ENCODE measurements at regions not wholly inside any gene's neighbourhood (a gene's known extent, or its start where the extent isn't known, plus 50 kb on each side); places are given as distances from the start of the nearest gene placed in this dataset.
A peak's percentile ranks its signal among the peaks of the same experiment; 100 is the strongest.
"Not testable (repeated sequence)": the region's sequence is repeated elsewhere in the genome, so short reads cannot be mapped to it uniquely, and the experiment has no call there.

DNA sequence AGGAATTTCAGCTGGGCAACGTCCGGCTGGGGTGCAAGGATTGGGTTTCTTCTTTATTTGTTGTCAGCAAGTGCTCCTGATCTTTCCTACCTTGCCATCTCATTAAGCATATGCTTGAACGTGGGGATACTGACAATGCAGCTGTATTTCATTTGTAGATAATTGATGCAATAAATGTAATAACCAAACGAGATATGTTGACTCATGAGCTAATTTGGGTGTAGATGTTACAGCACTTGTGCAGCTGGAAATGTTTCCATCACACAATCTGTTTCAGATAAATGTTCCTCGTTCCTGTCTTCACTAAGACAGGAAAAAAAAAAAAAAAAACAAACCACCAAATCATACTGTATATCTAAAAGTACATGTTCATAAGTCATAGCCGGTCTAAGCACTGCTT is 123.8 kb downstream of the DMRT2 start:
- peaks cover 13% of the 10 kb centered on the region for H3K27me3 Mint-ChIP-seq
- ATAC-seq (no peak), DNase-seq (no peak)
- peaks cover 8 to 17% of the 10 kb centered on the region in 2 donors for H3K9me3 Mint-ChIP-seq
- H3K4me1 Mint-ChIP-seq, result no peaks in the 10 kb centered on the region
- H3K27ac Mint-ChIP-seq, result peak overlapping the region in 1 of 2 donors; percentile 39
- H3K4me3 Mint-ChIP-seq, result no peak overlapping the region

DNA sequence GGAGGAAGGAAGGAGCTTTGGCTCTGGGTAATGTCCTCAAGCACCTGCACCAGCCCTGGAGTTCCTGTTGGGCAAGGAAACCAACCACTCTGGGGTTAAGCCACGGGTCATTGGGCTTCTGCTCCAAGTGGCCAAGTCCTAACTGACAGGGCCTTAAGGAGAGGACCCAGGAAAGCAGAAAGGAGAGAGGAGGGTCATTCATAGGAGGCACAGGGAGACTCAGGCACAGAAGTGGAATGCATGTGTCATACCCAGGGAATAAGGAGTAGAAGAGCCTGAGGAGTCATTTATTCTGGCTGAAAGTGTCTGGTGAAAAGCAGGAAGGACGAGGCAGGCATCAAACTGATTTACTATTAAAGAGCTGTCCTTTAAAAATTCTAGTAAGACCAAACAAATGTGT is 129.2 kb downstream of the DMRT2 start:
- Mint-ChIP-seq H3K27me3 (peaks cover 17% of the 10 kb centered on the region), H3K9me3 (peaks cover 0 to 19% of the 10 kb centered on the region in 2 donors), H3K4me3 (no peak overlapping the region), H3K27ac (peak overlapping the region in 1 of 2 donors; percentile 72), H3K4me1 (no peaks in the 10 kb centered on the region)
- no peak for DNase-seq
- ATAC-seq, result no peak

GRCh38 chr9:1184146-1184545 is 134.0 kb downstream of the DMRT2 start:
- peaks cover 2% of the 10 kb centered on the region for H3K27me3 Mint-ChIP-seq
- DNase-seq (no peak), ATAC-seq (no peak)
- no peaks in the 10 kb centered on the region for H3K4me1 Mint-ChIP-seq
- peaks cover 4 to 23% of the 10 kb centered on the region in 2 donors for H3K9me3 Mint-ChIP-seq
- no peak overlapping the region for H3K27ac Mint-ChIP-seq
- no peak overlapping the region for H3K4me3 Mint-ChIP-seq

- H3K9me3 Mint-ChIP-seq, result peaks cover 8 to 36% of the 10 kb centered on the region in 2 donors
- H3K4me1 Mint-ChIP-seq, H3K27ac Mint-ChIP-seq, DNase-seq, H3K27me3 Mint-ChIP-seq, H3K4me3 Mint-ChIP-seq, ATAC-seq: not testable (repeated sequence)
Measured at GRCh38 chr9:1187137-1187536, 137.0 kb downstream of the DMRT2 start.

DNA sequence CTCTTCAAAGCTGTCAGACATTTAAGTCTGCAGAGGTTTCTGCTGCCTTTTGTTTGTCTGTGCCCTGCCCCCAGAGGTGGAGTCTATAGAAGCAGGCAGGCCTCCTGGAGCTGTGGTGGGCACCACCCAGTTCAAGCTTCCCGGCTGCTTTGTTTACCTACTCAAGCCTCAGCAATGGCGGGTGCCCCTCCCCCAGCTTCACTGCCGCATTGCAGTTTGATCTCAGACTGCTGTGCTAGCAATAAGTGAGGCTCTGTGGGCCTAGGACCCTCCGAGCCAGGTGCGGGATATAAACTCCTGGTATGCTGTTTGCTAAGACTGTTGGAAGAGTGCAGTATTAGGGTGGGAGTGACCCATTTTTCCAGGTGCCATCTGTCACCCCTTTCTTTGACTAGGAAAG is 145.5 kb downstream of the DMRT2 start:
- not testable (repeated sequence) for H3K27ac Mint-ChIP-seq, H3K4me1 Mint-ChIP-seq, DNase-seq, ATAC-seq, H3K4me3 Mint-ChIP-seq, H3K27me3 Mint-ChIP-seq
- peaks cover 15 to 23% of the 10 kb centered on the region in 2 donors for H3K9me3 Mint-ChIP-seq

- no peak overlapping the region for H3K27ac Mint-ChIP-seq
- peaks cover 7% of the 10 kb centered on the region for H3K27me3 Mint-ChIP-seq
- no peak for ATAC-seq
- H3K9me3 Mint-ChIP-seq, result peaks cover 8 to 10% of the 10 kb centered on the region in 2 donors
- H3K4me1 Mint-ChIP-seq, result no peaks in the 10 kb centered on the region
- no peak overlapping the region for H3K4me3 Mint-ChIP-seq
- DNase-seq, result no peak
Measured at GRCh38 chr9:1198085-1198484, 147.9 kb downstream of the DMRT2 start.

DNA sequence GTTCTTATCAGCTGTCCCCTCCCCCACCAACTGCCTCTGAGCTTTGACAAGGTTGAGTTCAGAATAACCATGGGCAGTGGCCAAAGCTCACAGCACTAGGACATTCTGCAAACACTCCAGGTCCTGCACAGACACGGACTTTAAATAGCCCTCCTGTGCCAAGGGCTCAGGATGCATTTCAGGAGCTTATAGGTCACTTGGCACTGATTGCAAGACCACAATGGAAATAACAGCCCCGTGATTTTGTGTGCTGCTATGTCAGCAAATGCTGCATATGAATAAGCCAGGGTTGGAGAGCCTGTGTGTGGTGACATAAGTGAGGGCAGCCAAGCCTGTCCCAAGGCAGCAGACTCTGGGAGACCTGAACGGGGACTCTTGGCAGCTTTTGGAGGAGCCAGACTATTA is 150.7 kb downstream of the DMRT2 start:
- no peak for ATAC-seq
- peaks cover 7% of the 10 kb centered on the region for H3K27me3 Mint-ChIP-seq
- H3K4me3 Mint-ChIP-seq, result no peak overlapping the region
- peaks cover 6 to 7% of the 10 kb centered on the region in 2 donors for H3K9me3 Mint-ChIP-seq
- no peak for DNase-seq
- peak overlapping the region in 1 of 2 donors; percentile 64 for H3K27ac Mint-ChIP-seq
- H3K4me1 Mint-ChIP-seq, result no peaks in the 10 kb centered on the region

DNA sequence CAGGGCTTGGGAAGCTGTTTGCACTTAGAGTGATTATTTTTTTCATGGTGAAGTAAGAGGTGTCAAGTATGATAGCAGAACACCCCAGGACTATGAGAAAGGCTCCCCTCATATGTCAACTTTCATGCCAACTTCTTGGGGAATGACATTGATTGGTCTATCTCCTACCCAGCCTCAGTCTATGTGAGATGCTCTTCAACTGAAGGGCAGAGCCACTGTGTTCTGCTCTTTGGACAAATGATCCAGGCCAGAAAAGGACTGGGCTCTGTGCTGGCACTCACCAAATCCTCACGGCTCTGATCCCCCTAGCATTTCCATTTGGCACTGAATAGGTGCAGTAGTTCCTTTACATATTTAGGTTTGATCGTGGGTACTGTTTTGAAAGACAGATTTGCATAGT is 151.1 kb downstream of the DMRT2 start:
- no peaks in the 10 kb centered on the region for H3K4me1 Mint-ChIP-seq
- no peak for DNase-seq
- no peak overlapping the region for H3K27ac Mint-ChIP-seq
- peaks cover 4% of the 10 kb centered on the region for H3K27me3 Mint-ChIP-seq
- no peak overlapping the region for H3K4me3 Mint-ChIP-seq
- H3K9me3 Mint-ChIP-seq, result peaks cover 2 to 3% of the 10 kb centered on the region in 2 donors
- ATAC-seq, result no peak

- H3K9me3 Mint-ChIP-seq, result no peaks in the 10 kb centered on the region
- H3K27ac Mint-ChIP-seq, result no peak overlapping the region
- no peak for ATAC-seq
- H3K27me3 Mint-ChIP-seq, result no peaks in the 10 kb centered on the region
- no peaks in the 10 kb centered on the region for H3K4me1 Mint-ChIP-seq
- H3K4me3 Mint-ChIP-seq, result no peak overlapping the region
- no peak for DNase-seq
Measured at GRCh38 chr9:1201901-1202300, 151.7 kb downstream of the DMRT2 start.

DNA sequence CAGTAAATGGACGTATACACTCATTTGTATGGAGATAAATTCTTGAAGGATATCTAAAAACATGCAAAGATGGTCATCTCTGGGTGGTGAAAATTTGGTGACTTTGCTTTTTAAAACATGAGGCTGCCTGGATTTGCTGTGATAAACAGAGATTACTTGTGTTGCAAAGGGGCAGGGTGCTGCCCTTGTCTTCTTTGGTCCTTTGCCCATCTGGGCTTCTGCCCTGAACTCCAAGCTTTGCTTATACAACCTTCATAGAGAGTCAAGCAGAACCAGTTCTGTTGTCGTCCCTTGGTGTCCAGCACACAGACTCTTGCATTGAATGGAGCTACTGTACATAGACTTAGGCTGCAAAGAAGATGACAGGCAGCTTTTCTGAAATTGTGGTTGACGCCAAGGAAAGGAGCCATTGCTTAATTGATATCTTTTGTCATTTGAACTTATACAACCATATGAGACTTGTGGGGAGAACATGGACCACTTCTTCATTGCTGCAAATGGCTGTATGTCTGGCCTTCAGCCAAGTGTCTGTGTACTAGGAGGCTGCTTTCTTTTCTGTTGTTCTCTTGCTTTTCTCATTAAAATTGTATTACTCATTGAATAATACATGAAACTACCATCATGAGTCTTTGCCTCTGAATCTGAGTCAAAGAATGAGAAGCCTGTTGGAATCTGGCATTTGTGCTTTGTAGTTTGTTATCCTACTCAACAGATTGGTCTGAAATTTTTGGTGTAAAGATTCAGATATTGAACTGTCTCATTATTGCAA is 152.5 kb downstream of the DMRT2 start:
- DNase-seq (no peak), ATAC-seq (no peak)
- no peak overlapping the region for H3K4me3 Mint-ChIP-seq
- no peaks in the 10 kb centered on the region for H3K4me1 Mint-ChIP-seq
- peaks cover 0 to 5% of the 10 kb centered on the region in 2 donors for H3K9me3 Mint-ChIP-seq
- H3K27ac Mint-ChIP-seq, result no peak overlapping the region
- H3K27me3 Mint-ChIP-seq, result no peaks in the 10 kb centered on the region

GRCh38 chr9:1207686-1208085 is 157.5 kb downstream of the DMRT2 start:
- Mint-ChIP-seq H3K9me3 (peaks cover 8 to 10% of the 10 kb centered on the region in 2 donors), H3K4me3 (no peak overlapping the region), H3K4me1 (no peaks in the 10 kb centered on the region), H3K27ac (no peak overlapping the region), H3K27me3 (peaks cover 12% of the 10 kb centered on the region)
- ATAC-seq (no peak), DNase-seq (no peak)

- Mint-ChIP-seq H3K9me3 (peaks cover 8 to 10% of the 10 kb centered on the region in 2 donors), H3K27me3 (peaks cover 12% of the 10 kb centered on the region), H3K4me1 (no peaks in the 10 kb centered on the region), H3K4me3 (no peak overlapping the region), H3K27ac (no peak overlapping the region)
- DNase-seq (no peak), ATAC-seq (no peak)
Measured at GRCh38 chr9:1208157-1208556, 158.0 kb downstream of the DMRT2 start.

DNA sequence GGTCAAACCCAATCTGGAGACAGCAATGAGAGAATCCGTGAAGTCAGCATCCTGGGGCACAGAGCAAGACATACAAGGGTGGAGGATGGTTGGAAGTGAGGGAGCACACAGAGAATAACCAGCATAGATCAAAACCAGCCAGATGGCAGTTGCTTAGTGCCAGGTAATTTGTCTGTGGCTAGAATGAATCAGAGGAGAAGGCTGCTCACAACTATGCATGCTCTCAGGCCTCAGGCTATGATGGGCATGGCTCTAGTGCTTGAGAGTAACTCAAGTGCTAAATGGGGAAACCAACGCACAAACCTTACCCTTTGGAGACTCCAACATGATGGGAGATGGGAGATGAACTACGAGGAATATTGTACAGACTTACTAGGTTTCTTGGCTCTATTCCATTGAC is 160.8 kb downstream of the DMRT2 start:
- DNase-seq, result no peak
- Mint-ChIP-seq H3K4me1 (no peaks in the 10 kb centered on the region), H3K27me3 (peaks cover 12% of the 10 kb centered on the region), H3K4me3 (no peak overlapping the region), H3K27ac (no peak overlapping the region), H3K9me3 (peaks cover 8 to 10% of the 10 kb centered on the region in 2 donors)
- no peak for ATAC-seq

- H3K27ac Mint-ChIP-seq, result no peak overlapping the region
Measured at GRCh38 chr9:1216532-1216931, 166.4 kb downstream of the DMRT2 start.

GRCh38 chr9:1217076-1217475 is 166.9 kb downstream of the DMRT2 start:
- no peak for ATAC-seq
- no peak for DNase-seq
- no peak overlapping the region for H3K4me3 Mint-ChIP-seq
- H3K27me3 Mint-ChIP-seq, result no peaks in the 10 kb centered on the region
- H3K4me1 Mint-ChIP-seq, result no peaks in the 10 kb centered on the region
- no peaks in the 10 kb centered on the region for H3K9me3 Mint-ChIP-seq
- H3K27ac Mint-ChIP-seq, result no peak overlapping the region

More at GRCh38 chr9:1216532-1216931, 166.4 kb downstream of the DMRT2 start:
- no peaks in the 10 kb centered on the region for H3K4me1 Mint-ChIP-seq
- ATAC-seq (no peak), DNase-seq (no peak)
- no peaks in the 10 kb centered on the region for H3K9me3 Mint-ChIP-seq
- H3K27me3 Mint-ChIP-seq, result no peaks in the 10 kb centered on the region
- no peak overlapping the region for H3K4me3 Mint-ChIP-seq

DNA sequence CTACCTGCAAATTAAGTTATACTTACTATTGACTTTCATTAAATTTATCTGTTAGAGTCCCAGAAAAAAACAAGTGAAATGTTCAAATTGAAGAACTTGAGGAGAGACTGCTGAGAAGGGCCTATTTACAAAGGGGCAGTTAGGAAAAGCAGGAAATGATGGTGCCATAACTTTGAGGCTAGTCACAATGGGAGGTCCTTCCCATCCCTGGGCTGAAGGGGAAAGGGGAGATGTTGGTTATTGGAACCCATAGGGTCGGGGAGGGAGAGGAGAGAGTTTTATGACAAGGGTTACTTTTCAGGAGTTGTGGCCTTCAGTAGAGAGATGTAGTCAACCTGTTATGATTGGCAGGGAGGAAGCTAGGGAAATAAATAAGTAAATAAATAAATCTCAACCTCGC is 169.1 kb downstream of the DMRT2 start:
- Mint-ChIP-seq H3K27ac (no peak overlapping the region), H3K4me1 (no peaks in the 10 kb centered on the region), H3K4me3 (no peak overlapping the region), H3K27me3 (no peaks in the 10 kb centered on the region), H3K9me3 (no peaks in the 10 kb centered on the region)
- DNase-seq (no peak), ATAC-seq (no peak)

- H3K4me3 Mint-ChIP-seq, result no peak overlapping the region
- no peaks in the 10 kb centered on the region for H3K4me1 Mint-ChIP-seq
- H3K9me3 Mint-ChIP-seq, result no peaks in the 10 kb centered on the region
- no peaks in the 10 kb centered on the region for H3K27me3 Mint-ChIP-seq
- DNase-seq (no peak), ATAC-seq (no peak)
- H3K27ac Mint-ChIP-seq, result no peak overlapping the region
Measured at GRCh38 chr9:1221298-1221697, 171.1 kb downstream of the DMRT2 start.
